NCI-H345 treated with DMSO at 0.1 percent for 48 hours (cell line): ENCODE measurements at regions not wholly inside any gene's neighbourhood (a gene's known extent, or its start where the extent isn't known, plus 50 kb on each side); places are given as distances from the start of the nearest gene placed in this dataset.

Experiments used
- DNase-seq: peaks from one replicate; lab custom pipeline; 2025; ENCODE audit not compliant: unreplicated experiment; lab: John Stamatoyannopoulos, UW

DNA sequence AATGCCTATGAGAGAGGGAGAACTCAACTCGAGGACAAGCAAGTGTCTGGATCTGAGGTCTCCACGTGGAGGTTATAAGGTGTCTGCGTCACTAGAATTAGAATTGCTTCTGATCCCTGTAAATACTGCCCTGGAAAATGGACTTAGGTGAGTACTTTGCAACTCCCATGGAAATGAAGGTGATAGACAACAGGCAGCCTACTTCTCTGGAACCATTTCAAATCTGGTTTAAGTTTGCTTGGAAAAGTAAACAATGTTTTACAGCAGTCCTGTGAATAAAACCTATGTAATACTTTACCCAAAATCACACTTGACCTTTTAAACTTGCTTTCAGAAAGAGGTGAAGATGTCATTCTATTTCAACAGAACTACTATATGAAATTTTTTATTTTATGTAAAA, 70.1 kb upstream of the TENT5A start:
- no peak for DNase-seq

DNA sequence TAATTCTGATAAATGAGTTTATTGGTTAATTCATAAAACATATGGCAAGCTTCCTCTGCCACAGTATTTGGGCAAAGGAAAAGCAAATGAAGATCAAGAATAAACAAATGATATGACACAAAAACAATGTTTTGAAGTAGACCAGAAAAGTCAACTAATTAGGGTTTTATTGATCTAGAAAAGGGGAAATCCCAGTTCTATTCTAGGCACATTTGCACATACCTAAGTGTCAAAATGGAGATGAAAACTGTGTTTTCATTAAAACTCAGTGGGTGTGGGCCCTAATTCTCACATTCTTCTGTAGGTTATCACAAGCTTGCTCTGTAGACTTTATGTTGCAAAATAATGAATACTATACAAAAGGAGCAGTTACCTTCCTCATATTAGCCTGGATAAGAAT, 69.0 kb upstream of the TENT5A start:
- no peak for DNase-seq

DNA sequence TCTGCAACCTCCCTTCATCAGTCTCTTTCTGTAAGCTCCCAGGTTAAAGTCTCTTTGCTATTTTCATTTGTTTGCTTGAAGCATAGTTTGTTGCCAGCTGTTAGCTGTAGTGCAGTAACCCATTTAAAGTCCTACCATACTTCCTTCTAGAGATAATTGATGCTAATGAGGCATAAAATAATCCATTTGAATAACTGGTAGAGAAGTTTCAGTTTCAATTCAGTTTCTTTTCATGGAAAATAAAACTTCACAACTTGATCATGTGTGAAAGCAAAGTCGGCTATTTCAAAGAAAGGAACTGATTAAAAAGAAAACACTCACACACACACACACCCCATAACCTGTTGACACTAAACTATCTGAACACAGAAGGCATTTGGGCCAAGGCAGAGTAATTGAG, 68.5 kb upstream of the TENT5A start:
- DNase-seq, result no peak

DNA sequence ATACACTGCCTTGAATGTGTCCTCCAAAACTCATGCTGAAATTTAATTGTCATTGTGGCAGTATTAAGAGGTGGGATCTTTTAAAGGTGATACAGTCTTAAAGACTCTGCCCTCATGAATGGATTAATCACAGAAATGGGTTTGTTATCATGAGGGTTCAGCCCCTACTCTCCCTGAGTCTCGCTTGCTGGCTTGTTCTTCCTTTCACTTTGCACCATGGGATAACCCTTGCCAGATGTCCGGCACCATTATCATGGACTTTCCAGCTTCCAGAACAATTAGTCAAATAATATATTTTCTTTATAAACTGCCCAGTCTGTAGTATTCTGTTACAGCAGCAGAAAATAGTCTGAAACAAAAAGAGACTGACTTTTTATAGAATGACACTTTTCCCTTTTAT, 67.9 kb upstream of the TENT5A start:
- DNase-seq, result no peak

DNA sequence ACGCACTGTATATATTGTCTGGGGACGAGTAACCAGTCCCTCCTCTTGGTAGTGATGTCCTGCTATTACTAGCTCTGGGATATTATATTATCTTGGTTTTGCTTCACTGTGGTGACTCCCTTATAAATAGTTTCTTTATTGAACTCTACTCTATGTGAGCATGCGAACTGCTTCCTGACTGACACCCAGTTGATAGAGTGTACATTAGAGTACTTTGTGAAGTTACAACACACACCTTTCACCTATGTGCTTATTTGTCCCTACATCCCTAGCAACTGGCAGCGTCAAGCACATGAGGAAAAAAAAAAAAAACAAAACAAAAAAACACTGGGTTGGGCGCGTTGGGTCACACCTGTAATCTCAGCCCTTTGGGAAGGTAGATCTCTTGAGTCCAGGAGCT, 67.3 kb upstream of the TENT5A start:
- DNase-seq, result no peak

DNA sequence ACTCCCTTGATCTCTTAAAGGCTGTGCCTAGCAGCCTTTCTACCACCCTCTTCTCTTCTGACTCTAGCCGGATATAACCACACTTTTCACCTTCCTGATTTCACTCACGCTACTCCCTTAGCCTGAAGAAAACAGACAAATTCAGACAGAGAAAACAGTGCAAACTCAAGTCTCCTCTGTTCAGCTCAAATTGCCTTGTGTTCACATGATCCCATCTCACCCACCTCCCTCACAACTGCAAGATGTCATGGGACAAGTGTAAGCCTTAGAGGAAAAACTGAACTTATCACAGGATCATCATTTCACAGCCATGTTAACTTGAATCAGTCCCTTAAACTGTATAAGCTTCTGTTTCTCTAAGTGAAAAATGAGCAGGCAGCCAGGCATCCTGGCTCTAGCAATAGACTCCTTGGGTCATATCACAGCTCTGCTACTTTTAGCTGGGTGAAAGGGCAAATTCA, 66.5 kb upstream of the TENT5A start:
- no peak for DNase-seq

DNA sequence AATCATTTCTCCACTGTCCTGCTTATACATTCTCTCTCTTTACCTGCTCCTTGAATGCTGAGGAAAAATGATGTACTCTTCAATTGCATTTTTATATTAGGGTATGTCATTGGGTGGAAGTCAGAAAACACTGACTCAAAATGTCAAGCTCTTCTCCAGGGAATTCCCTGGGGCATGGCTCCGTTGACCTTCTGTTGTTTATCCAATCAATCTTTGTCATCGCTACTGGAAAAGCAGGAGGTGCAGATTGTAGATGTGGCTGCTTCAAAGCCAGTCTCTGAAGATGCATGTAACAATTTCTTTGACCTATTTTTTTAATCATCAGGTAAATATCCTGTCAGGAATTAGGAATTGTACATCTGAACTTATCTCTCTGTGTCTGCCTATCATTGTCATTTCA, 63.9 kb upstream of the TENT5A start:
- DNase-seq, result no peak

DNA sequence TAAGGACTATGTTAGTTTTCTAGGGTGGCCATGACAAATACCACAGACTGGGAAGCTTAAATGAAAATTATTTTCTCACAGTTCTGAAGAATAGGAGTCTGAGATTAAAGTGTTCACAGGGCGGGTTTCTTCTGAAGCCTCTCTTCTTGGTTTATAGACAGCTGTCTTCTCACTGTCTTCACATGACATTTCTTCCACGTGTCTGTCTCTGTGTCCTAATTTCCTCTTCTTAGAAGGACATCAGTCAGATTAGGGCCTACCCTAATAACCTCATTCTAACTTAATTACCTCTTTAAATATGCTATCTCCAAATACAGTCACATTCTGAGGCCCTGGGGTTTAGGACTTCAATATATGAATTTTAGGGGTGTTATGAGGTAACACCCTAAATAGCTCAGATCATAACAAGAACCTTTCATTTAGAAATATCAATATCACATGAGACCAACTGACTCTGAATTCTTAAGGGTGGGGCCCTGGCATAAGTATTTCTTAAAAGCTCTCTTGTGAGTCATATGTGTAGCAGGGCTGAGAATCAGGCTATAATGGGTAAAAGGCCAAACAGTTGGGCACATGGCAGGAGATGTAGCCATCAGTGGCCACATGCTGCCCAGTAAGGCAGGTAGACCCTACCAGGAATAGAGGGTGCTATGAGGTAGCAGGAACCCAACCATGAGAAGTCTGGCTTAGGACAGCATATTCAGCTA, 62.0 kb upstream of the TENT5A start:
- no peak for DNase-seq

DNA sequence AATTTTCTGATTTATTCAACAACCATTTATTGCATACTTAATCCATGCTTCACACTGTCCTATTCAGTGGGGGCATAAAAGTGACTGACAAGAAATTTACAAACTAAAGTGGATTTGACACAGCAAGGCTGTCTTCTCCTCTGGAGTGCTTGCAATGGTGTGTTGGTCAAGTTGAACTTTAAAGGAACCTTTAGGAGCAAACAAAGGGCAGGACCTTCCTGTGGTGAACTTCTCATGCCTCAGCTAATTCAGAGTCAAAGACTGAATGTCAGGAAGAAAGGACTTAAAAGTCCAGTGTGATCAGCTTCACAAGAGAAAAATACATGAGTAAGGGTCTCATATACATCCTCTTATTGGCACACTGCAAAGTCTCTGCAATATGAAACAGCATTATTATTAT, 60.8 kb upstream of the TENT5A start:
- DNase-seq, result no peak

DNA sequence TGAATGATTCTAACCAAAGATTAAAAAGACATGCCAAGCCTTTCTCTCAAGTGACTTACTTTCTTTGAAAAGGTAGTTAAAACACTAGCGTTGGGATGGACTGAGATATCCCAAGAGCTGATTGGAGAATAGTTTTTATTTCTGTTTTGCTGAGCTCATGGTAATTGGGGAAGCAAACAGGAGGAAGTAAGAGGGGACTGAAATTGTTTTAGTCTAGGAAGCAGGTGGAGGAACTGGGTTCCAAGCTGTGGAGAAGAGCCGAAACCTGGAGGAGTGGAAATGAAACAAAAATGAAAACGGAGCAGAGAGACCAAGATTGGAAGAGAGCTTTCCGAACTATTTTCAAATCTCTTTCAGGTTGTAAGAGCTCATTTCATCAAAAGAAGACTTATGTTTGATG, 59.9 kb upstream of the TENT5A start:
- no peak for DNase-seq

DNA sequence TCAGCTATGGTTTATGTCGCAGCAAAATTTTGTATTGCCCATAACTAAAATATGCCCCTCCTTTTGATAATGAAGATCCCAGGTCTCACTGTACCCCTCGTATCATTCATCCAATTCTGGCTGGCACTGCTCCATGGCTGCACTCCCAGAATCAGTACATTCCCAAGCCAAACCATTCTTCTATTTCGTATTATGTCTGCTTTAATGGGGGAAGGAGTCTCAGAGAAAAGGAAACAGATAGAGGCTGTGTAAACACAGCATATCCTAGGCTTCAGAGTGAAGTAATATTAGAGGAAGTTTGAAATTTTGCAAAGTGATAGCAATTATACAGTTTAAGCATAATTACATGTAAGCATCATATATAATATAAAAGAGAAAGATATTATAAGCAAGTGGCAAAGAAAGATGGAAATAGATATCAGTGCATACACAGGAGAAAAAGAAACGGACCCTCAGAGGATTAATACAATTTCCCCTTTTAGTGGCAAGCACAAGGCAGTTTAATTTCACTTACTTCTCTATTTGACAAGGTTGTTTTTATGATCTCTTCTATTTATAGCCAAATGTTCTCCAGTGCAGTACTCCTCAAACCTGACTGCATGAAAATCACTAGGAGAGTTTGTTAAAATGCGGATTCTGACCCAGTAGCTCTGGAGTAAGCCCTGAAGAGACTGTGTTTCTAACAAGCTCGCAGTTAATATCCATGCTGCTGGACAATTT, 56.5 kb upstream of the TENT5A start:
- no peak for DNase-seq

DNA sequence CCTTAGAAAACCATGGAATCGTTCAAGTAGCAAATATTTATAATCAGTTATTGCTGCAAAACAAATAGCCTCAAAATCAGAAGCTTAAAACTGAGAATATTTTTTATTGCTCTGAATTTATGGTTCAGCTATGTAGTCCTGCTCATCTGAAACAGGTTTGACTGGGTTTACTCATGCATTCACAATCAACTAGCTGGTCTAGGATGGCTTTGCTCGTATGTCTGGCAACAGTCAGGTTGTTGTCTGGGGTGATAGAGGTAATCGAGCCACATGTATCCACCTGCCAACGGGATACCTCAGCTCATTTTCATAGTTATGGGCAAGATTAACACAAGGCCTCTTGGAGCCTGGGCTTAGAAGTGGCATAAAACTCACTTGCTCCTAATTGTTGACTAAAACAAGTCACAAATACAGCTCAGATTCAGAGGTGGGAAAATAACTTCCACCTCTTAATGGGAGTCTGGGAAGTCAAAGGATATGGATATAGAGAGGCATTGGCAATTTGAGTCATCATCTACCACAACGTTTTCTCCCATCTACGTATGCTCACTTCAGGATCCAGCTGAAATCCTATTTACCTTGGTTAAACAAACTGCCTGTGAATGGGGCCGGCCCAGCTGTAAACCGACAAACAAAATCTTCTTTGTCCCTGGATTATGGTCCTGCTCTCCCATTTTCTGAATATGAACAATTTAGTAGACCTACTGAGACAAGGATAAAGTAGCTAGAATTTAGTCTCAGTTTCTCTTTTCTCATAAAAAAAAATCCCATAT, 54.5 kb upstream of the TENT5A start:
- no peak for DNase-seq

DNA sequence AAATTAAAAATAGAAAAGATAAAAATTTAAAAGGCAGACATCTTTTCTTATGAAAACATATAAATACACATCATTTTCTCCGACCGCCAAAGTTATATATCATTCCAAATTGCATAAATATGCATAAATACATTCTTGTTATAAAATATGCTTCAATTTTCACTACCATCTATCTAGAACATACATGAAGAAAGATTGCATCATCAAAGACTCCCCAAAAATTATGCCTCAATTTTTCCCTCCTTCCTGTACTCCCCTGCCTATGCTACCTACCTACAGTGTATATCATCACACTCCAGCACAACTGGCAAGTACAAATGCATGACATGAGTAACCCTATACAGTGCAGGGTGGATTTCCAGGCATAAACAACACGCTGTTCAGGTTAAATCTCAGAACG, 49.9 kb upstream of the TENT5A start:
- DNase-seq, result no peak
